Fibroblast of villous mesenchyme (primary cell): ENCODE measurements at regions not wholly inside any gene's neighbourhood (a gene's known extent, or its start where the extent isn't known, plus 50 kb on each side); places are given as distances from the start of the nearest gene placed in this dataset.

Source experiments
- DNase-seq: peaks from one replicate; pipeline ENCODE4 v3.0.0-alpha.2; 2010; ENCODE audit warnings: low read depth
- H3K4me3 ChIP-seq: 2 replicates; pipeline ENCODE4 v1.5.1; 2011; ENCODE audit warnings: low read depth, mild to moderate bottlenecking, low read length
- TF ChIP-seq, protein P1 (sequence below): IDR thresholded peaks from 2 replicates; pipeline ENCODE4 v1.5.1; 2012; ENCODE audit warnings: low read depth, mild to moderate bottlenecking, low read length; ENCODE audit not compliant: insufficient read depth

DNA sequence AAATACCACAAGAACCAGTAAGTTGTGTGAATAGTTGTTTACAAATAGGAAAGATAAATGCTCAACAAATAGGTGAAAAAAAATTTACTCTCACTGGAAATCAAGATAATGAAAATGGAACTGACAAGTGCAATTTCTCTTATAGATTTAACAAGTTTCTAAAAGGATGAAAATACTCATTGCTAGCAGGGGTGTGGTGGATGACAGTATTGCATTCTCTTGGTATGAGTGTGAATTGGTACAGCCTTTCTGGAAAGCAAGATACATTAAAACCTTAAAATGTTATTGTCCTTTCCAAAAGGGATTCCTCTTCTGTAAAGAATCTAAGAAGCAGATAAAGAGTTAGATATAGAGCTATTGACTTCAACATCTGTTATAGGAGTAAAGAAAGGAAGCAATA is 240.0 kb upstream of the RPS6KA3 start:
- TF ChIP-seq, protein P1, sequence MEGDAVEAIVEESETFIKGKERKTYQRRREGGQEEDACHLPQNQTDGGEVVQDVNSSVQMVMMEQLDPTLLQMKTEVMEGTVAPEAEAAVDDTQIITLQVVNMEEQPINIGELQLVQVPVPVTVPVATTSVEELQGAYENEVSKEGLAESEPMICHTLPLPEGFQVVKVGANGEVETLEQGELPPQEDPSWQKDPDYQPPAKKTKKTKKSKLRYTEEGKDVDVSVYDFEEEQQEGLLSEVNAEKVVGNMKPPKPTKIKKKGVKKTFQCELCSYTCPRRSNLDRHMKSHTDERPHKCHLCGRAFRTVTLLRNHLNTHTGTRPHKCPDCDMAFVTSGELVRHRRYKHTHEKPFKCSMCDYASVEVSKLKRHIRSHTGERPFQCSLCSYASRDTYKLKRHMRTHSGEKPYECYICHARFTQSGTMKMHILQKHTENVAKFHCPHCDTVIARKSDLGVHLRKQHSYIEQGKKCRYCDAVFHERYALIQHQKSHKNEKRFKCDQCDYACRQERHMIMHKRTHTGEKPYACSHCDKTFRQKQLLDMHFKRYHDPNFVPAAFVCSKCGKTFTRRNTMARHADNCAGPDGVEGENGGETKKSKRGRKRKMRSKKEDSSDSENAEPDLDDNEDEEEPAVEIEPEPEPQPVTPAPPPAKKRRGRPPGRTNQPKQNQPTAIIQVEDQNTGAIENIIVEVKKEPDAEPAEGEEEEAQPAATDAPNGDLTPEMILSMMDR: no peak
- DNase-seq: no peak
- H3K4me3 ChIP-seq: no peak overlapping the region

DNA sequence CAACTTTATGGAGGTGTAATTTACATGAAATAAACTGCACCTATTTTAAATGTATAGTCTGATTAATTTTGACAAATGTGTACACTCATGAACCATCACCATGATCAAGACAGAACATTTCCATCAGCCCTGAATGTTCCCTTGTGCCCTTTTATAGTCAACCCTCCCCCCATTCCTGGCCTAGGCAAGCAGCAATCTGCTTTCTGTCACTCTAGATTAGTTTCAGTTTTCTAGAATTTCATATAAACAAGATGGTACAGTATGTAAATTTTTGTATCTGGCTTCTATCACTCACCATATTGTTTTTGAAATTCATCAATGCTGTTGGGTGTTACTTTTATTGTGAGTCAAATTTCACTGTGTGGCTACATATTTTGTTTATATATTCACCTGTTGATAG is 234.2 kb upstream of the RPS6KA3 start:
- H3K4me3 ChIP-seq: no peak overlapping the region
- TF ChIP-seq, protein P1: no peak
- DNase-seq: no peak

GRCh38 chrX:20500171-20500865 is 233.6 kb upstream of the RPS6KA3 start:
- H3K4me3 ChIP-seq: no peak overlapping the region
- TF ChIP-seq, protein P1: no peak
- no peak for DNase-seq

DNA sequence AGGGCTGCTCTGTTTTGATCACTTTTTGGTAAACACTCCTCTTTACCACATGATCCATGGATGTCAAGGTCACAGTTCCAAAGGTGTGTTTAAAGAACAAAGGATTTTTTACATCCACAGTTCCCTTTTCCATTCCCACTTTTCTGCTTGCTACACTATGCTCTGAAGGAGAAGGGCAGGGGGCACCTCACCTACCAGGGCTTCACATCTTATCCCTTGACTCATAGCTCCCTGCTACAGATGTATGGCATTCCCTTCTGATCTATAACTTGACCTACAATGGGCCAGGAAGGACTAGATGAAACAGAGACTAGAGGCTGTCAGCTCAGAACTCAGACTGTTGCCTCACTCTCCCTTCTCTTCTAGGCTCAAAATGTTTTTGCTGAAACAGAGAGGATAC is 233.1 kb upstream of the RPS6KA3 start:
- TF ChIP-seq, protein P1: no peak
- no peak for DNase-seq
- H3K4me3 ChIP-seq: no peak overlapping the region

- TF ChIP-seq, protein P1: no peak
- DNase-seq: peak; percentile 40
- H3K4me3 ChIP-seq: no peak overlapping the region
Observed at GRCh38 chrX:20498851-20499635, 232.3 kb upstream of the RPS6KA3 start.

- H3K4me3 ChIP-seq: no peak overlapping the region
Observed at GRCh38 chrX:20495575-20495974, 228.9 kb upstream of the RPS6KA3 start.

More at GRCh38 chrX:20495575-20495974, 228.9 kb upstream of the RPS6KA3 start:
- TF ChIP-seq, protein P1: no peak
- DNase-seq: no peak
